ENCODE measurements at regions not wholly inside any gene's neighbourhood (a gene's known extent, or its start where the extent isn't known, plus 50 kb on each side); places are given as distances from the start of the nearest gene placed in this dataset.

GRCh38 chr14:92258934-92259333, 64.0 kb upstream of the SLC24A4 start:
- peaks cover 28% of the 10 kb centered on the region for H3K27me3 Mint-ChIP-seq
- DNase-seq (no peak), ATAC-seq (no peak)
- H3K4me3 Mint-ChIP-seq = no peak overlapping the region
- no peaks in the 10 kb centered on the region for H3K9me3 Mint-ChIP-seq
- H3K27ac Mint-ChIP-seq = no peak overlapping the region
- no peaks in the 10 kb centered on the region for H3K36me3 Mint-ChIP-seq (ENCODE audit: low read depth)
- peaks cover 16% of the 10 kb centered on the region for H3K4me1 Mint-ChIP-seq

GRCh38 chr14:92259613-92260357, 63.2 kb upstream of the SLC24A4 start:
- ATAC-seq (peak; percentile 56), DNase-seq (no peak)
- Mint-ChIP-seq H3K9me3 (no peaks in the 10 kb centered on the region), H3K27ac (no peak overlapping the region), H3K36me3 (ENCODE audit: low read depth) (no peaks in the 10 kb centered on the region), H3K4me3 (no peak overlapping the region), H3K4me1 (peaks cover 16% of the 10 kb centered on the region), H3K27me3 (peaks cover 19% of the 10 kb centered on the region)

- no peaks in the 10 kb centered on the region for H3K9me3 Mint-ChIP-seq
- H3K4me1 Mint-ChIP-seq = peaks cover 9% of the 10 kb centered on the region
- DNase-seq (no peak), ATAC-seq (no peak)
- no peaks in the 10 kb centered on the region for H3K27me3 Mint-ChIP-seq
- H3K4me3 Mint-ChIP-seq = no peak overlapping the region
- no peaks in the 10 kb centered on the region for H3K36me3 Mint-ChIP-seq (ENCODE audit: low read depth)
- no peak overlapping the region for H3K27ac Mint-ChIP-seq
Observed at GRCh38 chr14:92263681-92264080, 59.3 kb upstream of the SLC24A4 start.

GRCh38 chr14:92264195-92264594, 58.8 kb upstream of the SLC24A4 start:
- DNase-seq (no peak), ATAC-seq (no peak)
- H3K27ac Mint-ChIP-seq = no peak overlapping the region
- no peaks in the 10 kb centered on the region for H3K27me3 Mint-ChIP-seq
- H3K4me3 Mint-ChIP-seq = no peak overlapping the region
- H3K9me3 Mint-ChIP-seq = no peaks in the 10 kb centered on the region
- H3K36me3 Mint-ChIP-seq (ENCODE audit: low read depth) = no peaks in the 10 kb centered on the region
- H3K4me1 Mint-ChIP-seq = peaks cover 5% of the 10 kb centered on the region

- H3K27me3 Mint-ChIP-seq = no peaks in the 10 kb centered on the region
- no peak for DNase-seq
- H3K4me3 Mint-ChIP-seq = no peak overlapping the region
- no peak for ATAC-seq
- H3K36me3 Mint-ChIP-seq (ENCODE audit: low read depth) = no peaks in the 10 kb centered on the region
- H3K4me1 Mint-ChIP-seq = no peaks in the 10 kb centered on the region
- H3K9me3 Mint-ChIP-seq = no peaks in the 10 kb centered on the region
- no peak overlapping the region for H3K27ac Mint-ChIP-seq
Observed at GRCh38 chr14:92266216-92266615, 56.7 kb upstream of the SLC24A4 start.
